ENCODE measurements at regions not wholly inside any gene's neighbourhood (a gene's known extent, or its start where the extent isn't known, plus 50 kb on each side); places are given as distances from the start of the nearest gene placed in this dataset.

GRCh38 chrX:109934434-109934833 lies 68.5 kb upstream of the TMEM164 start:
- DNase-seq: no peak

GRCh38 chrX:109934935-109935334 lies 68.0 kb upstream of the TMEM164 start:
- no peak for DNase-seq

DNA sequence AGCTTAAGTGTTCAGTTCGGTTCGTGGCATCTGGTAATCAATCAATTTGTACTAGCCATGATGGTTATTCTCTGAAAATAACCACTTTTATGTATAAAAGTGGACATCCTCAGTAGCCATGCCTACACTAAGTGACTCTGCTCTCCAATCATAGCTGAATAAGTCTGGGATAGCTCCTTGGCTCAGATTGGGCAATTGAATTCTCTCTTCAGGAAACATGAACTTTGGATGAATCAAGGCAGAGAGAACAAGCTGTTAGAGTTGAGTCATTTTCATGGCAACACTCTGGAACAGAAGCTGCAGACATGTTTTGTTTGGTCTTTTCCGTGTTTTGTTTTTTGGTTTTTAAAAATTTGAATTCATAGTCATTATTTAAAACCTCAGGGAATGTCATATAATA lies 66.8 kb upstream of the TMEM164 start:
- no peak for DNase-seq

GRCh38 chrX:109936598-109936997 lies 66.3 kb upstream of the TMEM164 start:
- DNase-seq: no peak

- no peak for DNase-seq
Measured at GRCh38 chrX:109939498-109939897, 63.4 kb upstream of the TMEM164 start.

DNA sequence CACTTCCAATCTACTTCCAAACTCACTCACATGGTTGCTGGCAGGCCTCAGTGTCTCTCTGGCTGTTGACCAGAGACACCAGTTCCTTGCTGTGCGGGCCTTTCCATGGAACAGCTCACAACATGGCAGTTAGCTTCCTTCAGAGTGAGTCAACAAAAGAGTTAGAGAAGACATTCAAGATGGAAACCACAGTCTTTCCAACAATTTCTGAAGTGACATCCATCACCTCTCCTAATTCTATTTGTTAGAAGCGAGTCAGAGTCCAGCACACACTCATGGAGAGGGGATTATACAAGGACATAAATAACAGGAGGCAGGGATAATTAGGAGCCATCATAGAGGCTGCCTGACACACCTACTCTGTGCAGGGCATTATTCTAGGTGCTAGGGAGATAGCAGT lies 62.5 kb upstream of the TMEM164 start:
- no peak for DNase-seq

DNA sequence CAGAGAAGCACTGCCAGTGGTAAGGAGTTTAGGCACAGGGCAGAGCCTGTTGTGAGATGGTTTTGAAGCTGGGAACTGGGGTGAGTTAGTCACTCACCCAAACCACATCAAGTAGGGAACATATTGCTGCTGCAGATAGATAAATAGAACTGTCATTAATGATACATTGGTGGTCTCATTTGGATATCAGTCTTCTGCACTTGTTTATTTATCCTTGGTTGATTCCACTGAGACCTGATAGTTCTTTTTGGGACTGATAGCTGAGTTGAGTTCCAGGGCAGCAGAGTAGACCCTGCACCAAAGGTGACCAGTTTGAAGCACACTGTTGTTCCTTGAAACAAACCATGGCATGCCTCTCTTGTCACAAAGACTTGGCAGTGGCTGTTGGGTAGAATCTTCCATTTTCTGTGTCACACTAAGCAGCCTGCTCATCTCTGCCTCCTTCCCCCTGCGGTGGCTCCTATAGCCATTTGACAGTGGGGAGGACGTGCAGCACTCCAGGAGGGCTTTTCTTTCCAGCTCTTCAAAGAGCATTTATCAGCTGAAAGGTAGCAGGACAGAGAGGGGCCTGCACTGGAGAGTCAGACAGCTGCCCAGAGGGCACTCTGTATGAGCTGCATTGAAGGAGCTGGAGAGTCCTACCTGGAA lies 59.7 kb upstream of the TMEM164 start:
- DNase-seq: no peak

GRCh38 chrX:109943740-109944092 lies 59.2 kb upstream of the TMEM164 start:
- DNase-seq: no peak

- DNase-seq: no peak
Measured at GRCh38 chrX:109952050-109952449, 50.9 kb upstream of the TMEM164 start.

GRCh38 chrX:109952985-109953905 lies 49.7 kb upstream of the TMEM164 start:
- DNase-seq: no peak
